HG03060 (cell line): ENCODE measurements at regions not wholly inside any gene's neighbourhood (a gene's known extent, or its start where the extent isn't known, plus 50 kb on each side); places are given as distances from the start of the nearest gene placed in this dataset.

Experiments used
- ATAC-seq: cut with Tn5 transposase; IDR thresholded peaks from one replicate; pipeline ENCODE4 v1.9.1; 2021; ENCODE audit warnings: low read depth, moderate number of reproducible peaks; ENCODE audit not compliant: unreplicated experiment

DNA sequence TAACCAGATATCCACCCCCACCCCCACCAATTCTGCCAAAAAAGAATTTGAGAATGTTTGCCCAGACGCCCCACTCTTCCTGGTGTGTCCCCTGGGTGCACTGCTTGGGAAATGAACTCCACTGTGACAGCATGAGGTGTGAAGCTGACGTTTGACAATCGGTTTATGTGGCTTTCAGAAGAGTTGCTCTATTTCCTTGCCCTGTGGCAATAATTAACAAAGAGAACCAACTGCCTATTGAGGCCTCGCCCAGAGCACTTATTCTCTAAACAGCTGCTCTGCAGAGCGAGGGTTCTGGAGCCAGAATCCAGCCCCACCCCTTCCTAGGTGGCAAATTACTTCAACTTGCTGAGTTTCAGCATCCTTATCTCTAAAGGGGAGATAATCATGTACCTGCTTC, 115.8 kb upstream of the SIX3 start:
- no peak for ATAC-seq

DNA sequence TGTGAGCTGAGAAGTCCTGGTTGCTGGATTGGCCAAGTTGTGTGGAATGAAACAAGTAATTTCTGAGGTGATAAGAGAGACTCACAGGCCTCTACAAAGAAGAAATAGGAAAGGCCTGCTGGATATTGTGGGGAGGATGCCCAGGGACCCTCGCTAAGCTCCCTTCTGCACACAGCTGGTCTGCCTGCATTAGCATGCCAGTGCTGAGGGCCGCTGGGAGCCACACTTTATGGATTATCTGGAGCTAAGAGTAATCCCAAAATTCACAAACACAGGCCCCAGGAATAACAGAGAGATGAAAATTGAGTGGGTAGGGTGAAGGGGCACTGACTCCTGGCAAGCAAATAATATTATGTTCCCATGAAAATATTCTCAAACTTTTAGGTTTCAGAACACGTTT, 114.9 kb upstream of the SIX3 start:
- no peak for ATAC-seq

DNA sequence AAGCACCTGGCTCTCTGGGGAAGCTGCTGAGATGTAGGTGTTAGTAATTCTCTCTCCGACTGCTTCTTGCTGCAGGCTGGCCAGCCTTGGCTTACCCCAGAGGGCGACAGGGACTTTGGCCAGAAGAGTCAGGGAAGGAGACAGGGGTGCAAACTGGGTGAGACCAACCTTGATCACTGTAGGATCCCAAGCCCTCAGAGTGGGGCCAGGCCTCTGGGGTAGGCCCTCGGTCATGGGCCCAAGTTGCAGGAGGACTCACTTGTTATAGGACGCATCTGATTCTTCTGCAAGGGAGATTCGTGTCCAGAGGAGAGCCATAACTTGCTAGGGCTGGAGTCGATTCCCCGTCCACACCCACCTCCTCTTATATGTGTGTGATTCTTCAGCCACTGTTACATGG, 111.7 kb upstream of the SIX3 start:
- no peak for ATAC-seq

DNA sequence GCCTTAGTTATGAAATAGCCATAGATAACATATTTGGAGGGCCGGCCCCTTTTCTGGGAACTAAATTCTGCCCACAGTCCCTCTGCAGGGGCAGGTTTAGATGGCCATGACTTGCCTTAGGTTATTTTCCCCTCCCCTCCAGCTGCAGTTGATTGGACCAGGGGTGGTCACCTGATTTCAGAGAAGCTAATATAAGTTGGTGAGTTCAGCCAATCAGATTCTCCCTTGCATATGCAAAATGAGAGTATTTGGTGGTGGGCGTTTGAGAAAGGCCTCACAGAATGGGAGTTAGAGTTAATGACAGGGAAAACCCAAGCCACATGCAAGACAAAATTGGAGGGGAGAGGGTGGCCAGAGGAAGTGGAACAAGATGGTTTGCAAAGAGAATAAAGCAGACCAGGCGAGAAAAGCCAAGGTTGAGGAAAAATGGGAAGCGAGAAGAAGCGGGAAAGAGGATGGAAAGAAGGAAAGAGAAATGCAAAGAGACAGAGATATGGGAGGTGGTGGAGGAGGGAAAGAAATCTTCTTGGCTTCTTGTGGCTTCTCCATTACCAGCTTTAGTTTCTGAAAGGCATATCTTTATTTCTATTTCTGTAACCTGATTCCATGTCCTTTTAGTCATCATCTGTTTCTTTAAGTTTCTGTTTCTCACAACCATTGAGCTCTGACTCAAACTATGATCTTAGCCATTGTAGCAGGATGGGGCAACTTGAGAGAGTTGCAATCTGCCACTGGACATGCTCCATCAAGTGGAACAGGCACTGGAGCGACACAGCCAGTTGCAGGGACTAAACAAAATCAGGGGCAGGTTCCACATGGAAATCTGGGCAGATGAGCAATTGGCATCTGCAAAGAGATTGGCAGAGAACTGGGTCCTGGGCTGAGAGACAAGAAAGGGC, 108.1 kb upstream of the SIX3 start:
- ATAC-seq, result peak; percentile 44

DNA sequence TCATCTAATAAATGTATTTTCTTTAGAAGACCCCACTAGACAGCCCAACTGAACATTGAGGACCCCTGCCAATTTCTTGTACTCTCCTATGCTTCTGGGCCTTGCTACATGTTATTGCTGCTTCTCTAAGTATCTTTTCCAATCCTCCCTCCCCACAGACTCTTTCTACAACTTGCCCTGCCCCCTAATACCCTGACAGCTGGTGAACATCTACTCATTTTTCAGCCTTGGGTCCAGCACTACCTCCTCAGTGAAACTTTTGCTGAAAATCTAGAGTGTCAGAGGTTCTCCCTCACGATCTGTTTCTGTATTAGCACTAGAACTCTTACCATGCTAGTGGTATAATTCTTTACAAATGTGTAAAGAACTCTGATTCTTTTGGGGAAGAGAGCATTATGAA, 106.8 kb upstream of the SIX3 start:
- ATAC-seq, result no peak

DNA sequence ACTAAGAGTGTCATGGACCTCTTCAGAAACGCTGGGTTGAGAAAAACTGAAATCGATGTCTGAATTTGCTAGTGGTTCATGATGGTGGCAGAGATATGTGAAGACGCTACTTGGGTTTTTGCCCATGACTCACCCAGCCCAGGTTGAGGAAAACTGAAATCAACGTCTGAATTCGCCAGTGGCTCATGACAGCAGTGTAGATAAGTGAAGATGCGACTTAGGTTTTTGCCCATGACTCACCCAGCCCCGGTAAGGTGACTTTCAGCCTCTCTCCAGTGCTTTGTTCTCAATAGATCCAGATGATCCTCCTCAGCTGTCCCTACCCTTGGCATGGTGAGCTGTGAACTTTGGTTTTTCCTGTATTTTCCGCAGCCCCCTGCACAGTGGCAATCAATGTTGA, 105.3 kb upstream of the SIX3 start:
- ATAC-seq, result no peak

DNA sequence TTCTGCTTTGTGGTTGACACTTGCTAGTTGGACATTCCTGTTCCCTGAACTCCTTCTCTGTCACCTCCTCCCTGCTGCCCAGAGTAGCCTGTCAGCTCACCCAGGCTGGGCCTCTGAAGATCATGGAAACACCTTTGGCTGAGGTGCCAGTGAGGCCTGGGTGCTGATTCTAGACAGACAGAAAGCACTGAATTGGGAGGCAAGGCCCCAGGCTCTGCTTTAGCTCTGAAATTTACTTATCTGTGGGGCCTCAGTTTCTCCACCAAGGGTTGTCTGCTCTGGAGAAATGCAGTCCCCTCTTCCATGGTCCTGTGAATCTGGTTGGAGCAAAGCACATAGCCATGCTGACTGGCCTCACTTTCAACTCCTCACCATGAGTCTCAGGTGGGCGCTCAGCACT, 104.6 kb upstream of the SIX3 start:
- ATAC-seq, result no peak

DNA sequence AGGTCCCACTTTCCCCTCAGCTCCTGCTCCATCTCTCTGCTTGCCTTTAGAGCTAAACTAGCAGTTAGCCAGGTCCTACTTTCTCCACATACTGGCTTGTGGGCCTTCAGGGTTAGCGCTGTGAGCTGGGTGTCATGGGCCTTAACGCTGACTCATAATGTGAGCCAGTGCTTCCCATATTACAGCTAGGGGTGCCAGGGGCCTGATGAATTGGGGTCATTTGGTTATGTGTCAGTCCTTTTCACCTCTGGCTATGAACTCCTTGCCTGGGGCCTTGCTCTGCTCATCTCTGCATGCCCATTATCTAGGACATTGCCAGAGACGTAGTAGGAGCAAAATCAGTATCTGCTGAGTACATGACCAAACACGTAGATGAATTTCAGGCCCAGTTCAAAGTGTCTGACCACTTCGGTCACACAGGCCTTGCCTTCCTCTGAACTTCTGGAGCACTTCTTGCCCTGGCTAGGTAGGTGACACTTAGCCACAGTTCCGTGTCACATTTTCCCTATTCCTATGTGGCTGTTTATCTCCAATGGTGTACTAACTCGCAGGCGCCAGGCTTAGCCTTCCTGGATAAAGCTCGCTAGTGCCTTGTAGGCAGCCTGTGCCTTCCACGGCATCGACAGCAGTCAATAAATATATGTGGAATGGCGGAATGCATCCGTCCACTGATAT, 103.2 kb upstream of the SIX3 start:
- no peak for ATAC-seq

DNA sequence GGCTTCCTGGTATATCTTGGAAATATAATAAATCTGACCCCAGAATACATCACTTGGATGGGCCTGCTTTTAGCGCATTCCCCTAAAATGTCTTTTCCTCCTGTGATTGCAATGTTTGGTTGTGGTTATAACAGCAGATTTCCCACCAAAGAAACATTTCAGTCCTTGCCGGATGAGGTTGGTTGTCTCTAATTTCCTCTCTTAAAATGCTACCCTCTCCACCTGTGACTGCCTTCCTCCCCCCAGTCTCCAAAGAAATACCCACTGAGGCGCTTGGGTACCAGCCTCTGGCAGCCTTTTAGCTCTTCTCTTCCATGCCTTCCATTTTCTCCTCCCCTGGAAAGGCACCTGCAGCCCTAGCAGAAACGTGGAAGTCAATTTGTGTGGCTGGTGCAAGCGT, 102.1 kb upstream of the SIX3 start:
- ATAC-seq, result no peak

DNA sequence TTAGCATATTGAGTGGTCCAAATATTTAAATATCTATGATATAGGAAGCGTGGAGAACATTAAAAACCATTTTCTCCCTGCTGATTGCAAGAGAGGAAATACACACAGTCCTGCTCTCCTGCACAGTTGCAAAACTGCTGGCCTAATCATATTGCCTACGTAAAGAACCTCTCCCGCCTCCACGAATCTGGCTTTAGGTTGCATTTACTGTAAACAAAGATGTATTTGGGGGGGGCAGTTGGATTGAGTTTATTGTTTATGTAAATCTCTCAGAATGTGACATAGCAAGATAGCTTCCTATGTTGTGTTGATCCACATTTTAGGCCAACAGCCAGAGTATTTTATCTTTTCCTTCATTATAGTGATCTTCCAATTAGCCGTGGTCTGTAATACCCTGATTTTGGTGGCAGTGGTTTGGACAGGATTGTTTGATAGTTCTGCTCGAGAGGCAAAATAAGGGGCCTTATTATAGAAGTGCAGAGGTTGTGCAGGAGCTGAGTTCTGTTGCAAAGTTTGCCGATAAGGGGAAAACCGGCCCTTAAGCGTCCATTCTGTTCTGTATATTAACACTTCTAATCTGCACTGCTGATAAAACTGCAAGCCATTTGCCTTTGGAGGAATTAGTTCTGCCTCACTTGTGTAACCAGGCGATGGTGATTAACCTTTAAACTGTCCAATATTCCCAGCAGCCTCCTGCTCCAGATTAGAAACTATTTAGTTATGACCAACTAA, 101.6 kb upstream of the SIX3 start:
- no peak for ATAC-seq

DNA sequence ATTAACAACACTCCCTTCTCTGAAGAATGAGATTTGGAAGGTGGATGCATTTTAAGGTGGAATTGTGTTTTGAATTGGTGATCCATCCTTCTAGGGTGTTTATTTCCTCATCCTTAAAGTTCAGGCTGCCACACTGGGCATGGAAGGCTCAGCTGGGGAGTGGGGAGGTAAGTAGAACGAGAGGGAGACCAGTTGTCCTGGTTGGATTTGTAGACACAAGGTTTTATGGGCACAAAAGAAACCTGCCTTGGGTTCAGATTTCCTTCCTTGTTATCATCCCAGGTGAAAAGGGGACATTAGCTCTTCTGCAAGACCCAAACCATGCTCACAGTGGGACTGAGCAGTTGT, 101.0 kb upstream of the SIX3 start:
- ATAC-seq, result no peak

DNA sequence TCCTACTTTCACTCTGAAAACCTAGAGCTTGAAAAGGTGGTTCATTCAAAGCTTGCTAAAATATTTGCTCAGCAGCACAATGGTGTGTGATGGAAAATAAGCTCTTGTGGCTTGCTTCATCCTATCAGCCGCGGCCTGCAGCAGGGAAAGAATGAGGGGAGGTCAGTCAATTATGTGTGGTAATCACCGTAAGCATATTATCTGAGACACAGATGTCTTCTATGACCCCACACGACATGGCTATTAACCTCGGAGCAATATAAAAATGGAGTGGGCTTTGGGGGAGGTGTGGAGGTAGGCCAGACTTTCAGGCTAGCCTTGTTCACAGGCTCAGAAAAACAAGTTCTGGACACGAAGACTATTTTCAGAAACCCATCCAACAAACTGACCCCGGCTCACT, 98.4 kb upstream of the SIX3 start:
- no peak for ATAC-seq

DNA sequence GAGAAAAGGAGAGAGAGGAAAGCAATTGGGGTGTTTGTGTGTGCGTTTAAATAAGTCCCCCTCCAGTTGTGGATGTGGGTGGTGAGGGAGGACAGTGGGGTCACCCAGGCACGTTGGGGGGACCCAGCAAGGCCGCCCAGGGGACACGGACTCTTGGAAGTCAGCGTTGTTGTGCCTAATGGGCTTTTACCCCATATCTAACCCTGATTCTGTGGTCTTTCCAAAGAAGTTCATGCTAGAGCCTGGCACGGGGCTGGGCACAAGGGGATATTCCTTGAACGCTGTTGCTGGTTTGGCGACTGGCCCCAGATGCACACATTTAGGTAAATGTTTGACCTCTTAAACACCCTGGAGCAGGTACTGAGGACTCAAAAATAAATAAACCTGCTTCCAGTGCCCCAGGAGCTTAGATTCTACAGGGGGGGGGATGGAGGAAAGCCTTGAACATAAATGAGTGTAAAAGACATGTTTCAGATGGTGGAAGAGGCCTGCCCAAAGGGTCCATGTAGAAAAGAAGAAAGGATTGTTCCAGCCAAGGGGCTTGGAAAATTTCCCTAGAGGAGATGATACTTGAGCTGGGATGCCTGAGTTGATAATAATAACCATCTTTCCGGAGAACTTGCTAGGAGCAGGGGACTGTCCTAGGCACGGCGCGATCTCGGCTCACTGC, 97.7 kb upstream of the SIX3 start:
- ATAC-seq, result no peak

DNA sequence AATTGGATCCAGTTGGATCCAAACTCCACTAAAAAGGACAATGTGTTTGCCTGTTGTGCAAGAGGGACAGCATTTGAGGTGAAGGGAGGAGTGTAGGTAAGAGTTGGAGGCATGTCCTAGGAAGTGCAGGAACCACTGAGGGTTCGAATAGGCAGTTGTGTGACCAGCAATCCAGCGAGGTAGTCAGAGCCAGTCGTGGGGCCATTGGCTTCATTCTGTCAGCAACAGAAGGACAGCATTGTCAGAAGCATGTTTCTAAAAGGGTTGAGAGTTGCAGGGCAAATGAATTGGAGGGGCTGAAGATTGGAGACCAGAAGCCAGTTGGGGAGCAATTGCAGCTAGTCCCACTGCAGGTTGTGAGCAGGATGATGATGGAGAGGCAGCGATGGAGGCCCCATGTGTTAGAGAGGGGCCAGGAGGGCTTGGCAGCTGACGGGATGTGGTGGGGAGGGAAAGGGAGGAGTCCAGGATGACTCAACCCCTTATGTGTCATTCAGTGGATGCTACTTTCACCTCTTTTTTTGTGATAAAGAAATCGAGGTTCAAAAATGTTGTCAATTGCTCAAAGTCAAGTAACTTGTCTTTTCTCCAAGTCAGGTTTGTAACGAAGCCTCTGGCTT, 96.7 kb upstream of the SIX3 start:
- no peak for ATAC-seq

DNA sequence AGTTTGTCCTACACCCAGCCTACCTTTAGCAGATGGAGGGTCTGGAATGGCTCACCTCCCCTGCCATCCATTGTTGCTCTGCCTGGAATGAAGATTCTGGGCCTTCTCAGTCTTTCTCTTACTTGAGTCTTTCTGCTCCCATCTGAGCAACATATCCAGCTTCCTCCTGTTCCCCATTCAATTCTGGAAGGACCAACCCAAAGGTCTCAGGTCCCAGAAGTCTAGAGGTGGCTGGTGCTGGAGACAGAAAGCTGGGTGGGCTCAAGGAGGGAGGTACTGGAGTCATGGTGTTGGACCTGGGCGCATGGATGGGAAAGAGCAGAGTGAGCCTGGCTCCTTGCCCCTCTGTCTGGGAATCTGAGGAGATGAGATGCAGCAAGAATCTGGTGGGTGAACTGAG, 93.5 kb upstream of the SIX3 start:
- ATAC-seq, result no peak

DNA sequence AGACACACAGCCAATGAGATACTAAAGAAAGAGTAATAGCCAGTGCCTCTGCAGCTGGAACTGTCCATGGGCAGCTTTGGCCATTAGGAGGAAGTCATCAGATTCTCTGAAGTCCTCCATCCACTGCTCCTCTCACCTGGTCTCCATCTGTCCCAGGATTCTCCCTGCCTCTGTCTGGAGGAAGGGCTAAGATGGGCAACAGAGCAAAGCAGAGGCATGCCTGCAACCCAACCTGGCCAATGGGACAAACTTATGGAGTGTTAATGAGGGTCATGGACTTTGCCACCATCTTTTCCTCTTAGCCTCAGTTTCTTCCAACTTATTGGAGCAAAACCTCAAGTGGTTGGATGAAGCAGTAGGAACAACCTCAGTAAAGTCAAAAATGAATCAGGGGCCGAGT, 91.5 kb upstream of the SIX3 start:
- ATAC-seq, result no peak

DNA sequence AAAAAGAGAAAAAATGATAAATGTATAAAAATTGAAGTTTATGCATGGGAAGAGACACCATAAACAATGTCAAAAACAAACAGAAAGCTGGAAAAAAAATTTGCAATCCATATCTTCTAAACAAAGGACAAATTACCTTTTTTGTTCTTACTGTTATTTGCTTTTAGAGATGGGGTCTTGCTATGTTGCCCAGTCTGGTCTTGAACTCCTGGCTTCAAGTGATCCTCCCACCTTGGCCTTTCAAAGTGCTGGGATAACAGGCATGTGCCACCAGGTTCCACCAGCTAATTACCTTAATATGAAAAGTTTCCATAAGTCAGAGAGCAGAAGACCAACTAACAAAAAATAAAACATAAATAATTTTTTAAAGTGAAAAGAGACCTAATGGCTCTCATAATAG, 90.0 kb upstream of the SIX3 start:
- ATAC-seq, result no peak

DNA sequence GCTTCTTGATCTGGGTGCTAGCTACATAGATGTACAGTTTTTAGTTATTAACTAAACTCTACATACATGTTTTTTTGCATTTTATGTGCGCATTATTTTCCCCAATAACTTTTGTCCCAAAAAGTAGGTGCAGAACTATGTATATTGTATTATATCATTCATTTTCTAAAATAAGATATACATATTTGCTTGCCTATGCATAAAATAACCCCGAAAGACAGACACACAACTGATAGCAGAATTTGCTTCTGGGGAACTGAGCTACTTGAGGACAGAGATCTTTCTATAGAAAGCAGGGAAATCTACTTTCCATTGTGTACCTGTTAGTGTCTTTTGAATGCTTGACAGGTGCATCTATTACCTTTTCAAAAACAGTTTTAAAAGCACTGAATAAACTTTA, 88.9 kb upstream of the SIX3 start:
- ATAC-seq, result no peak

DNA sequence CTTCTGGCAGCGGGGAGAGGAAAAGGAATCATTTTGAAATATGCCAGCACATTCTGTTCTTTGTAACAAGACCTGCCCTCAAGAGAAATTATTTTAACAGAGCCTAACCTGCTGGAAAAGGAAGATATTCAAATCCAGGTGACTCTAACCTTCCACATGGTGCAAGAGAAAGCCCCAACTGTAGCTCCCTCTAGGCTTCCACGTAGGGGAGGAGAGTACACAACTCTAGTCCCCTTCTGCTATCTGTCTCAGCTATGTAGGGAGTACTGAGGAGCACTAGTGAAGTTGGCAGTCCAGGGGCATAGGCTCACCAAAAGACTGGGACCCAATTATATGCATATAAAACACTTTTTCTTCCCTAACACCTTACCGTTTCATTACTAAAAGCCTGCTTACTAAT, 82.2 kb upstream of the SIX3 start:
- ATAC-seq, result no peak

DNA sequence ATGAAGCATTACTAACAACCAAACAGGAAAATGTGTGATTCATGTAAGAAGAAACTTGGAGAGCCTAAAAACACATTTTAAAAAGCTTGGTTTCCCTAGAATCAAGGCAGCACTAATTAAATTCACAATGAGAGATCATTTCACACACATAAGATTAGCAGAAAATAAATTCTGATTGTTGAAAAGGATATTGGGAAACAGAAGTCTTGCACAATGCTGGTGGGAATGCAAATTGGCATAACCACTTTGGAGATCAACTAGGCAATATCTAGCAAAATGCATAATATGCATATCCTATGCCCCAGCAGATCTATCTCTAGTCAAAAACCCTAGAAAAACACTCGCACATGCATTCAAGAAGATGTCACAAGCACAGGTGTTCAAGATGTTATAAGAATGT, 75.3 kb upstream of the SIX3 start:
- no peak for ATAC-seq

DNA sequence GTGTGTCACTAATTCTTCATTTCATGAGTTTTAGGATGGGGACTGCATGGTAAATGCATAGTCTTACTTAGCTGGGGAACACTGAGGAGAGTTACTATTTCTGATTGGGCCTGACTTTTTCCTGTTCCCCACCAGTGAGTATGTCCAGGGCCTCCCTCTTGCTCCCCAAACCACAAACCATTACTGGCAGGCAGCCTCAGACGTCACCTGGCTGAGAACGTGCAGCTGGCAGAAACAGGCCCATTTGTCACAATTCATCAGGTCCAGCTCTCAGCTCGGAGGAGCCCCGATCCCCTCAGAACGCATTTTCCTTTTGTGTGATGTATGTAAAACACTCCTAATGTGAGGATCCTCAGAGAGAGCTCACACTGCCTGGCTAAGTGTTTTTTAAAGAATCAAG, 71.7 kb upstream of the SIX3 start:
- no peak for ATAC-seq
